GM18868 (cell line): ENCODE measurements at regions not wholly inside any gene's neighbourhood (a gene's known extent, or its start where the extent isn't known, plus 50 kb on each side); places are given as distances from the start of the nearest gene placed in this dataset.

ENCODE experiments used
- ATAC-seq: cut with Tn5 transposase; IDR thresholded peaks from one replicate; pipeline ENCODE4 v1.9.1; 2021; ENCODE audit warnings: mild to moderate bottlenecking, moderate library complexity; ENCODE audit not compliant: unreplicated experiment

- no peak for ATAC-seq
Observed at GRCh38 chr1:232556351-232556750, 73.6 kb downstream of the SIPA1L2 start.

- ATAC-seq = no peak
Observed at GRCh38 chr1:232555494-232556210, 74.3 kb downstream of the SIPA1L2 start.

GRCh38 chr1:232554409-232554808, 75.5 kb downstream of the SIPA1L2 start:
- no peak for ATAC-seq

- no peak for ATAC-seq
Observed at GRCh38 chr1:232553809-232554208, 76.1 kb downstream of the SIPA1L2 start.

GRCh38 chr1:232553050-232553754, 76.7 kb downstream of the SIPA1L2 start:
- ATAC-seq = no peak

- no peak for ATAC-seq
Observed at GRCh38 chr1:232551386-232551785, 78.5 kb downstream of the SIPA1L2 start.

GRCh38 chr1:232550007-232550406, 79.9 kb downstream of the SIPA1L2 start:
- no peak for ATAC-seq

GRCh38 chr1:232548691-232549090, 81.2 kb downstream of the SIPA1L2 start:
- no peak for ATAC-seq

- ATAC-seq = no peak
Observed at GRCh38 chr1:232547938-232548484, 81.9 kb downstream of the SIPA1L2 start.

- ATAC-seq = no peak
Observed at GRCh38 chr1:232542633-232543593, 87.0 kb downstream of the SIPA1L2 start.

- no peak for ATAC-seq
Observed at GRCh38 chr1:232538943-232539302, 91.0 kb downstream of the SIPA1L2 start.

GRCh38 chr1:232538224-232538942, 91.5 kb downstream of the SIPA1L2 start:
- ATAC-seq = no peak

- no peak for ATAC-seq
Observed at GRCh38 chr1:232534552-232535517, 95.1 kb downstream of the SIPA1L2 start.

GRCh38 chr1:232533328-232533727, 96.6 kb downstream of the SIPA1L2 start:
- ATAC-seq = no peak

- no peak for ATAC-seq
Observed at GRCh38 chr1:232532901-232533300, 97.0 kb downstream of the SIPA1L2 start.

GRCh38 chr1:232531291-232531690, 98.6 kb downstream of the SIPA1L2 start:
- ATAC-seq = no peak

- no peak for ATAC-seq
Observed at GRCh38 chr1:232529747-232530146, 100.2 kb downstream of the SIPA1L2 start.

GRCh38 chr1:232528472-232529089, 101.4 kb downstream of the SIPA1L2 start:
- ATAC-seq = no peak

GRCh38 chr1:232524056-232524455, 105.9 kb downstream of the SIPA1L2 start:
- ATAC-seq = no peak
